ENCODE measurements at regions not wholly inside any gene's neighbourhood (a gene's known extent, or its start where the extent isn't known, plus 50 kb on each side); places are given as distances from the start of the nearest gene placed in this dataset.

- no peak for TF ChIP-seq EZH2 (IDR thresholded peaks at IDR 0.05; ENCODE audit: borderline replicate concordance, low read length)
- TF ChIP-seq, protein P1, sequence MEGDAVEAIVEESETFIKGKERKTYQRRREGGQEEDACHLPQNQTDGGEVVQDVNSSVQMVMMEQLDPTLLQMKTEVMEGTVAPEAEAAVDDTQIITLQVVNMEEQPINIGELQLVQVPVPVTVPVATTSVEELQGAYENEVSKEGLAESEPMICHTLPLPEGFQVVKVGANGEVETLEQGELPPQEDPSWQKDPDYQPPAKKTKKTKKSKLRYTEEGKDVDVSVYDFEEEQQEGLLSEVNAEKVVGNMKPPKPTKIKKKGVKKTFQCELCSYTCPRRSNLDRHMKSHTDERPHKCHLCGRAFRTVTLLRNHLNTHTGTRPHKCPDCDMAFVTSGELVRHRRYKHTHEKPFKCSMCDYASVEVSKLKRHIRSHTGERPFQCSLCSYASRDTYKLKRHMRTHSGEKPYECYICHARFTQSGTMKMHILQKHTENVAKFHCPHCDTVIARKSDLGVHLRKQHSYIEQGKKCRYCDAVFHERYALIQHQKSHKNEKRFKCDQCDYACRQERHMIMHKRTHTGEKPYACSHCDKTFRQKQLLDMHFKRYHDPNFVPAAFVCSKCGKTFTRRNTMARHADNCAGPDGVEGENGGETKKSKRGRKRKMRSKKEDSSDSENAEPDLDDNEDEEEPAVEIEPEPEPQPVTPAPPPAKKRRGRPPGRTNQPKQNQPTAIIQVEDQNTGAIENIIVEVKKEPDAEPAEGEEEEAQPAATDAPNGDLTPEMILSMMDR (conservative IDR thresholded peaks at IDR 0.05 in 1 of 2, IDR thresholded peaks at IDR 0.05 in 1 of 2; ENCODE audit: extremely low read depth in 1 of 2, insufficient read depth in 1 of 2, low read depth in 1 of 2, low read length in 2 of 2): no peak
These were observed 298.3 kb downstream of the KCNS3 start for GRCh38 chr2:18176679-18177215.
